ENCODE measurements at regions not wholly inside any gene's neighbourhood (a gene's known extent, or its start where the extent isn't known, plus 50 kb on each side); places are given as distances from the start of the nearest gene placed in this dataset.

DNA sequence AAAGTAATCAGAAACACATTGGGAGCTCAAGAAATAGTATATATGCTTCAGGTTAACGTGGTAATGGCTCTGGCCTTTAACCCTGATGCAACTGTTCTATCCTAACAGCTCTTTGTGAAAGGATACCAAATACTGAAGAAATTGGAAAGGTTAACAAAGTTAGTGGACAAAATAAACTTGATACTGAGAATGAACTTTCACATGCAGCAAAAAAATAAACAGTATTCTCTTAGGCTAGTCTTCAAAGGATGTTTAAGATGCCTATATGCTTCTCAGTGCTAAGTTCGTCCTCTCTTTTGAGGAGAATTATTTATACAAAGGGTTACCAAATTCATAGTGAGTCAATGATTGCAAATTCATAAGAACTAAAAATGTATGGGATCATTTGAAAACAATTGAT is 256.2 kb upstream of the FERD3L start:
- TF ChIP-seq, protein P1, sequence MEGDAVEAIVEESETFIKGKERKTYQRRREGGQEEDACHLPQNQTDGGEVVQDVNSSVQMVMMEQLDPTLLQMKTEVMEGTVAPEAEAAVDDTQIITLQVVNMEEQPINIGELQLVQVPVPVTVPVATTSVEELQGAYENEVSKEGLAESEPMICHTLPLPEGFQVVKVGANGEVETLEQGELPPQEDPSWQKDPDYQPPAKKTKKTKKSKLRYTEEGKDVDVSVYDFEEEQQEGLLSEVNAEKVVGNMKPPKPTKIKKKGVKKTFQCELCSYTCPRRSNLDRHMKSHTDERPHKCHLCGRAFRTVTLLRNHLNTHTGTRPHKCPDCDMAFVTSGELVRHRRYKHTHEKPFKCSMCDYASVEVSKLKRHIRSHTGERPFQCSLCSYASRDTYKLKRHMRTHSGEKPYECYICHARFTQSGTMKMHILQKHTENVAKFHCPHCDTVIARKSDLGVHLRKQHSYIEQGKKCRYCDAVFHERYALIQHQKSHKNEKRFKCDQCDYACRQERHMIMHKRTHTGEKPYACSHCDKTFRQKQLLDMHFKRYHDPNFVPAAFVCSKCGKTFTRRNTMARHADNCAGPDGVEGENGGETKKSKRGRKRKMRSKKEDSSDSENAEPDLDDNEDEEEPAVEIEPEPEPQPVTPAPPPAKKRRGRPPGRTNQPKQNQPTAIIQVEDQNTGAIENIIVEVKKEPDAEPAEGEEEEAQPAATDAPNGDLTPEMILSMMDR (IDR thresholded peaks at IDR 0.05) = no peak
- TF ChIP-seq, protein P2, sequence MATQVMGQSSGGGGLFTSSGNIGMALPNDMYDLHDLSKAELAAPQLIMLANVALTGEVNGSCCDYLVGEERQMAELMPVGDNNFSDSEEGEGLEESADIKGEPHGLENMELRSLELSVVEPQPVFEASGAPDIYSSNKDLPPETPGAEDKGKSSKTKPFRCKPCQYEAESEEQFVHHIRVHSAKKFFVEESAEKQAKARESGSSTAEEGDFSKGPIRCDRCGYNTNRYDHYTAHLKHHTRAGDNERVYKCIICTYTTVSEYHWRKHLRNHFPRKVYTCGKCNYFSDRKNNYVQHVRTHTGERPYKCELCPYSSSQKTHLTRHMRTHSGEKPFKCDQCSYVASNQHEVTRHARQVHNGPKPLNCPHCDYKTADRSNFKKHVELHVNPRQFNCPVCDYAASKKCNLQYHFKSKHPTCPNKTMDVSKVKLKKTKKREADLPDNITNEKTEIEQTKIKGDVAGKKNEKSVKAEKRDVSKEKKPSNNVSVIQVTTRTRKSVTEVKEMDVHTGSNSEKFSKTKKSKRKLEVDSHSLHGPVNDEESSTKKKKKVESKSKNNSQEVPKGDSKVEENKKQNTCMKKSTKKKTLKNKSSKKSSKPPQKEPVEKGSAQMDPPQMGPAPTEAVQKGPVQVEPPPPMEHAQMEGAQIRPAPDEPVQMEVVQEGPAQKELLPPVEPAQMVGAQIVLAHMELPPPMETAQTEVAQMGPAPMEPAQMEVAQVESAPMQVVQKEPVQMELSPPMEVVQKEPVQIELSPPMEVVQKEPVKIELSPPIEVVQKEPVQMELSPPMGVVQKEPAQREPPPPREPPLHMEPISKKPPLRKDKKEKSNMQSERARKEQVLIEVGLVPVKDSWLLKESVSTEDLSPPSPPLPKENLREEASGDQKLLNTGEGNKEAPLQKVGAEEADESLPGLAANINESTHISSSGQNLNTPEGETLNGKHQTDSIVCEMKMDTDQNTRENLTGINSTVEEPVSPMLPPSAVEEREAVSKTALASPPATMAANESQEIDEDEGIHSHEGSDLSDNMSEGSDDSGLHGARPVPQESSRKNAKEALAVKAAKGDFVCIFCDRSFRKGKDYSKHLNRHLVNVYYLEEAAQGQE (IDR thresholded peaks at IDR 0.05) = no peak
- TF ChIP-seq POLR2A (IDR thresholded peaks at IDR 0.05; ENCODE audit: low read length) (no peak), CHD4 (IDR thresholded peaks at IDR 0.05; ENCODE audit: borderline replicate concordance) (no peak), CHD2 (IDR thresholded peaks at IDR 0.05; ENCODE audit: low read length, partially characterized antibody) (no peak)

Data from A549 (cell line).